ENCODE measurements at regions not wholly inside any gene's neighbourhood (a gene's known extent, or its start where the extent isn't known, plus 50 kb on each side); places are given as distances from the start of the nearest gene placed in this dataset.

DNA sequence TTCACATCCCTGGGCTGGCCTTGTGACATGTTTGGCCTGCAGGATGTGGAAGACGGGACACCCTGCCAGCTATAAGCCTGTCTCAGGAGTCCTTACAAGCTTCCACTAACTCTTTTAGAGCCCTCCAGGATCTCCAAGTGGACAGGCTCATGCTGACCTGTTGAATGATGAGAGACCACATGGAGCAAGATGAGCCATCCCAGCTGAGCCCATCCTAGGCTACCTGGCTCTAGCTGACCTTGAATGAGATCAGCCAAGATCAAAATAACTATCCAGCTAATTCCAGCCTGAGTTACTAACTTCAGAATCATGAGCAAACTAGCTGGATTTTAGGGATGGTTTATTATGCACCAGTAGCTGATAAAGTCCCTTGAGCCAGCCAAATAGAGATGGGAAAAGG, 169.5 kb downstream of the TFAP2C start:
- TF ChIP-seq, protein P1, sequence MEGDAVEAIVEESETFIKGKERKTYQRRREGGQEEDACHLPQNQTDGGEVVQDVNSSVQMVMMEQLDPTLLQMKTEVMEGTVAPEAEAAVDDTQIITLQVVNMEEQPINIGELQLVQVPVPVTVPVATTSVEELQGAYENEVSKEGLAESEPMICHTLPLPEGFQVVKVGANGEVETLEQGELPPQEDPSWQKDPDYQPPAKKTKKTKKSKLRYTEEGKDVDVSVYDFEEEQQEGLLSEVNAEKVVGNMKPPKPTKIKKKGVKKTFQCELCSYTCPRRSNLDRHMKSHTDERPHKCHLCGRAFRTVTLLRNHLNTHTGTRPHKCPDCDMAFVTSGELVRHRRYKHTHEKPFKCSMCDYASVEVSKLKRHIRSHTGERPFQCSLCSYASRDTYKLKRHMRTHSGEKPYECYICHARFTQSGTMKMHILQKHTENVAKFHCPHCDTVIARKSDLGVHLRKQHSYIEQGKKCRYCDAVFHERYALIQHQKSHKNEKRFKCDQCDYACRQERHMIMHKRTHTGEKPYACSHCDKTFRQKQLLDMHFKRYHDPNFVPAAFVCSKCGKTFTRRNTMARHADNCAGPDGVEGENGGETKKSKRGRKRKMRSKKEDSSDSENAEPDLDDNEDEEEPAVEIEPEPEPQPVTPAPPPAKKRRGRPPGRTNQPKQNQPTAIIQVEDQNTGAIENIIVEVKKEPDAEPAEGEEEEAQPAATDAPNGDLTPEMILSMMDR (IDR thresholded peaks at IDR 0.05), result no peak
- no peak for TF ChIP-seq POLR2A (IDR thresholded peaks at IDR 0.05)
